ENCODE measurements at regions not wholly inside any gene's neighbourhood (a gene's known extent, or its start where the extent isn't known, plus 50 kb on each side); places are given as distances from the start of the nearest gene placed in this dataset.
A peak's percentile ranks its signal among the peaks of the same experiment; 100 is the strongest.

- Histone ChIP-seq H3K9me3 (peaks cover 0 to 7% (median 0%) of the 10 kb centered on the region in 8 donors), H3K27me3 (replicated peaks in 1 of 7) (peaks cover 0 to 17% (median 0%) of the 10 kb centered on the region in 7 donors), H3K4me1 (peaks cover 0 to 5% (median 0%) of the 10 kb centered on the region in 6 donors), H3K4me3 (no peak overlapping the region), H3K36me3 (no peaks in the 10 kb centered on the region), H3K27ac (no peak overlapping the region)
- peak; percentile 53 to 84 (median 76) for TF ChIP-seq CTCF (IDR thresholded peaks at IDR 0.05 in 8 of 11, conservative IDR thresholded peaks at IDR 0.05 in 3 of 11)
- no peak for TF ChIP-seq POLR2A (IDR thresholded peaks at IDR 0.05)
- DNase-seq, result peak; percentile 77
- intact Hi-C loops (cut with DNase I; ENCODE audit: low total_unique reads), result loop anchor here (5.0 kb wide), 1 partner anchor 111 kb away; no protein-coding TSS in a partner anchor
- WGBS, 5 donors, result 11 to 18% (median 15%) methylated on average over 8 of the region's 8 CpGs
Observed at GRCh38 chr15:98311566-98312188, 336.7 kb upstream of the IGF1R start.

DNA sequence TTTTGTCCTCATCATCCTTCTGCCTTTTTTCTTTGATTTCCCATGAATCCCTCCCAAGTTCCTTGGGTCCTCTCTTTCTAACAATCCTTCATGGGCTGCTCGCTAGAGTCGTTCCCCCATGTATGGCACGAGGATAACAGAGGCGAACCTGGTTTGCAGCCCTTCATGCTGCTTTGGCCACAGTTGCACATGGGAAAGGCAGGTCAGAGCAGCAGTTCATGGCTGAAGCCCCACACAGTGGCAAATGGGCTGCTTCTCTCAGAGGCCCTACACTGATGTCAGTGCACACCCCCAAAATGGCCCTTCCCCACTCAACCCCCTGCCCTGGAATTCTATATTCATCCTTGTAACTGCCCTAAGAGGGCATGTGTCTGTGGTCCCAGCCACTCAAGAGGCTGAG lies 335.4 kb upstream of the IGF1R start:
- peaks cover 0 to 5% (median 0%) of the 10 kb centered on the region in 6 donors for H3K4me1 ChIP-seq
- DNase-seq, result no peak
- TF ChIP-seq POLR2AphosphoS5 (IDR thresholded peaks at IDR 0.05) (no peak), POLR2A (IDR thresholded peaks at IDR 0.05) (no peak), CTCF (IDR thresholded peaks at IDR 0.05 in 8 of 11, conservative IDR thresholded peaks at IDR 0.05 in 3 of 11) (no peak)
- no peak overlapping the region for H3K27ac ChIP-seq
- H3K4me3 ChIP-seq, result no peak overlapping the region
- H3K36me3 ChIP-seq, result no peaks in the 10 kb centered on the region
- peaks cover 0 to under 1% (median 0%) of the 10 kb centered on the region in 8 donors for H3K9me3 ChIP-seq
- 70 to 90% (median 82%) methylated on average over 4 of the region's 4 CpGs for WGBS, 5 donors
- peaks cover 0 to 17% (median 0%) of the 10 kb centered on the region in 7 donors for H3K27me3 ChIP-seq (replicated peaks in 1 of 7)
- intact Hi-C loops (cut with DNase I; ENCODE audit: low total_unique reads), result loop anchor here (5.0 kb wide), 1 partner anchor 109 kb away; no protein-coding TSS in a partner anchor

GRCh38 chr15:98315971-98316370 lies 332.4 kb upstream of the IGF1R start:
- H3K36me3 ChIP-seq, result no peaks in the 10 kb centered on the region
- H3K27me3 ChIP-seq (replicated peaks in 1 of 7), result peaks cover 0 to 9% (median 0%) of the 10 kb centered on the region in 7 donors
- intact Hi-C loops (cut with DNase I; ENCODE audit: low total_unique reads), result no loop called here
- no peak for DNase-seq
- no peak for TF ChIP-seq POLR2A (IDR thresholded peaks at IDR 0.05)
- TF ChIP-seq POLR2AphosphoS5 (IDR thresholded peaks at IDR 0.05), result no peak
- H3K4me1 ChIP-seq, result peaks cover 0 to 5% (median 0%) of the 10 kb centered on the region in 6 donors
- WGBS, 5 donors, result 32 to 63% (median 52%) methylated on average over 3 of the region's 3 CpGs
- peaks cover 0 to 11% (median 6%) of the 10 kb centered on the region in 8 donors for H3K9me3 ChIP-seq
- H3K27ac ChIP-seq, result no peak overlapping the region
- H3K4me3 ChIP-seq, result no peak overlapping the region

- Histone ChIP-seq H3K4me3 (no peak overlapping the region), H3K36me3 (no peaks in the 10 kb centered on the region), H3K4me1 (no peaks in the 10 kb centered on the region), H3K9me3 (peaks cover 0 to 31% (median 19%) of the 10 kb centered on the region in 8 donors), H3K27ac (no peak overlapping the region), H3K27me3 (replicated peaks in 1 of 7) (peaks cover 0 to 6% (median 0%) of the 10 kb centered on the region in 7 donors)
- no peak for DNase-seq
- intact Hi-C loops (cut with DNase I; ENCODE audit: low total_unique reads), result no loop called here
- 41 to 61% (median 55%) methylated on average over 5 of the region's 5 CpGs for WGBS, 5 donors
- TF ChIP-seq CTCF (IDR thresholded peaks at IDR 0.05 in 8 of 11, conservative IDR thresholded peaks at IDR 0.05 in 3 of 11) (no peak), POLR2AphosphoS5 (IDR thresholded peaks at IDR 0.05) (no peak), POLR2A (IDR thresholded peaks at IDR 0.05) (no peak)
Observed at GRCh38 chr15:98321896-98322295, 326.4 kb upstream of the IGF1R start.

Data from spleen (tissue), 11 donors.